GM23338 (cell line): ENCODE measurements at regions not wholly inside any gene's neighbourhood (a gene's known extent, or its start where the extent isn't known, plus 50 kb on each side); places are given as distances from the start of the nearest gene placed in this dataset.

Experiments
- ATAC-seq: fragments of 200-7000 bp; cut with Tn5 transposase; 3 replicates; pipeline ENCODE4 v1.9.1; 2020
- DNase-seq: peaks from one replicate; pipeline ENCODE4 v3.0.0-alpha.2; 2015; ENCODE audit warnings: low spot score
- H2AFZ ChIP-seq: fragments of 200-600 bp; sonication (generic); 2 replicates; pipeline ENCODE4 v1.8.0; 2016; ENCODE audit warnings: antibody characterized with exemption, mild to moderate bottlenecking, moderate library complexity
- H3F3A ChIP-seq: fragments of 200-600 bp; sonication (generic); replicated peaks from 2 replicates; pipeline ENCODE4 v1.8.0; 2017; ENCODE audit warnings: antibody characterized with exemption, mixed run types, low read depth
- H3K27ac ChIP-seq: fragments of 200-600 bp; sonication (generic); 2 replicates; pipeline ENCODE4 v1.6.1; 2016; ENCODE audit warnings: low read depth
- H3K27me3 ChIP-seq: fragments of 200-600 bp; sonication (generic); 2 replicates; pipeline ENCODE4 v1.8.0; 2016; ENCODE audit warnings: mild to moderate bottlenecking, mixed run types, moderate library complexity; ENCODE audit not compliant: insufficient read depth
- H3K36me3 ChIP-seq: fragments of 200-600 bp; sonication (generic); 2 replicates; pipeline ENCODE4 v1.8.0; 2016; ENCODE audit warnings: mild to moderate bottlenecking; ENCODE audit not compliant: insufficient read depth
- H3K4me1 ChIP-seq: fragments of 200-600 bp; sonication (generic); 2 replicates; pipeline ENCODE4 v1.8.0; 2016; ENCODE audit warnings: mild to moderate bottlenecking, moderate library complexity; ENCODE audit not compliant: insufficient read depth
- H3K4me2 ChIP-seq: fragments of 200-600 bp; sonication (generic); 2 replicates; pipeline ENCODE4 v1.7.1; 2017; ENCODE audit warnings: mixed run types
- H3K4me3 ChIP-seq: fragments of 200-600 bp; sonication (generic); 2 replicates; pipeline ENCODE4 v1.6.1; 2016; ENCODE audit warnings: mixed run types
- H3K79me2 ChIP-seq: fragments of 200-600 bp; sonication (generic); replicated peaks from 2 replicates; pipeline ENCODE4 v1.8.0; 2017; ENCODE audit warnings: mild to moderate bottlenecking; ENCODE audit not compliant: insufficient read depth
- H3K9me2 ChIP-seq: fragments of 200-600 bp; sonication (generic); 2 replicates; pipeline ENCODE4 v1.8.0; 2017; ENCODE audit not compliant: insufficient read depth
- H4K20me1 ChIP-seq: fragments of 200-600 bp; sonication (generic); replicated peaks from 2 replicates; pipeline ENCODE4 v1.8.0; 2017; ENCODE audit warnings: mild to moderate bottlenecking; ENCODE audit not compliant: insufficient read depth
- H3K27ac Mint-ChIP-seq: 2 replicates; pipeline ENCODE4 v1.8.0; 2020; ENCODE audit warnings: inconsistent platforms, mild to moderate bottlenecking, moderate library complexity, mixed read lengths
- H3K27me3 Mint-ChIP-seq: 3 replicates; pipeline ENCODE4 v1.8.0; 2022; ENCODE audit warnings: low read depth, mild to moderate bottlenecking, moderate library complexity, mixed read lengths, inconsistent platforms; ENCODE audit not compliant: insufficient read depth, poor library complexity
- H3K36me3 Mint-ChIP-seq: 3 replicates; pipeline ENCODE4 v1.8.0; 2021; ENCODE audit warnings: low read depth, mild to moderate bottlenecking, inconsistent platforms, moderate library complexity, mixed read lengths
- H3K4me1 Mint-ChIP-seq: 3 replicates; pipeline ENCODE4 v1.8.0; 2020; ENCODE audit warnings: mild to moderate bottlenecking, inconsistent platforms, mixed read lengths
- H3K4me3 Mint-ChIP-seq: 3 replicates; pipeline ENCODE4 v1.8.0; 2021; ENCODE audit warnings: moderate library complexity, mild to moderate bottlenecking, inconsistent platforms, mixed read lengths
- H3K9me3 Mint-ChIP-seq: 3 replicates; pipeline ENCODE4 v1.8.0; 2020; ENCODE audit warnings: moderate library complexity, mild to moderate bottlenecking, inconsistent platforms, mixed read lengths
- CREB1 ChIP-seq: fragments of 250-450 bp; sonication (Bioruptor Pico); IDR thresholded peaks from 2 replicates; pipeline ENCODE4 v1.5.0; 2020; ENCODE audit warnings: low read depth, mild to moderate bottlenecking, moderate library complexity
- CTCF ChIP-seq, 2 experiments: fragments of 200-600 bp in 1 of 2; sonication (generic) in 1 of 2; conservative IDR thresholded peaks; 2 replicates each; pipeline versions ENCODE4 v1.5.1 to v1.6.1; 2016 to 2017; ENCODE audit warnings: antibody characterized with exemption in 2 of 2, low read depth in 2 of 2, mild to moderate bottlenecking in 2 of 2, moderate library complexity in 1 of 2
- ETS1 ChIP-seq: IDR thresholded peaks from 2 replicates; pipeline ENCODE4 v1.6.1; 2016; ENCODE audit warnings: antibody characterized with exemption
- EZH2 ChIP-seq: fragments of 200-600 bp; sonication (generic); IDR thresholded peaks from one replicate; pipeline ENCODE4 v1.8.0; 2017; ENCODE audit warnings: antibody characterized with exemption, mild to moderate bottlenecking, low read depth; ENCODE audit not compliant: unreplicated experiment
- EZH2phosphoT487 ChIP-seq: fragments of 200-600 bp; sonication (generic); IDR thresholded peaks from one replicate; pipeline ENCODE4 v1.8.1; 2018; ENCODE audit warnings: antibody characterized with exemption; ENCODE audit not compliant: unreplicated experiment
- JUNB ChIP-seq: IDR thresholded peaks from one replicate; pipeline ENCODE4 v1.6.1; 2016; ENCODE audit warnings: antibody characterized with exemption; ENCODE audit not compliant: unreplicated experiment
- NANOG ChIP-seq: IDR thresholded peaks from 2 replicates; pipeline ENCODE4 v1.6.1; 2016; ENCODE audit warnings: antibody characterized with exemption, borderline replicate concordance
- POLR2AphosphoS5 ChIP-seq: IDR thresholded peaks from 2 replicates; pipeline ENCODE4 v1.6.1; 2016; ENCODE audit warnings: antibody characterized with exemption, low read depth
- REST ChIP-seq: IDR thresholded peaks from one replicate; pipeline ENCODE4 v1.6.1; 2018; ENCODE audit warnings: antibody characterized with exemption; ENCODE audit not compliant: unreplicated experiment
- STAT1 ChIP-seq: IDR thresholded peaks from one replicate; pipeline ENCODE4 v1.6.1; 2016; ENCODE audit warnings: antibody characterized with exemption; ENCODE audit not compliant: unreplicated experiment
- ZNF114 ChIP-seq: fragments of 250-450 bp; sonication (Bioruptor Pico); IDR thresholded peaks from 2 replicates; pipeline ENCODE4 v1.5.0; 2020; ENCODE audit warnings: mild to moderate bottlenecking, moderate library complexity
- ZNF331 ChIP-seq: fragments of 250-450 bp; sonication (Bioruptor Pico); IDR thresholded peaks from 2 replicates; pipeline ENCODE4 v1.5.0; 2020; ENCODE audit warnings: low read depth, mild to moderate bottlenecking, moderate library complexity
- ZNF462 ChIP-seq: fragments of 250-450 bp; sonication (Bioruptor Pico); IDR thresholded peaks from 2 replicates; pipeline ENCODE4 v1.5.0; 2020; ENCODE audit warnings: mild to moderate bottlenecking, moderate library complexity

- H3F3A ChIP-seq = no peaks in the 10 kb centered on the region
- no peaks in the 10 kb centered on the region for H4K20me1 ChIP-seq
- ATAC-seq = no peak
- H3K4me3 ChIP-seq = no peak overlapping the region
- H3K27me3 Mint-ChIP-seq = no peaks in the 10 kb centered on the region
- peaks cover 11% of the 10 kb centered on the region; the same call in 2 of the 3 replicates for H3K9me3 Mint-ChIP-seq
- no peaks in the 10 kb centered on the region for H3K79me2 ChIP-seq
- no peaks in the 10 kb centered on the region for H3K27me3 ChIP-seq
- H3K27ac Mint-ChIP-seq = no peak overlapping the region
- no peaks in the 10 kb centered on the region for H3K4me1 ChIP-seq
- no peak overlapping the region for H3K27ac ChIP-seq
- H3K36me3 Mint-ChIP-seq = no peaks in the 10 kb centered on the region; the same call in 2 of the 3 replicates
- no peaks in the 10 kb centered on the region for H3K36me3 ChIP-seq
- no peak overlapping the region for H2AFZ ChIP-seq
- H3K9me2 ChIP-seq = no peaks in the 10 kb centered on the region
- H3K4me1 Mint-ChIP-seq = no peaks in the 10 kb centered on the region
- H3K4me2 ChIP-seq = no peak overlapping the region
- H3K4me3 Mint-ChIP-seq = no peak overlapping the region
- TF ChIP-seq ZNF462 (CRISPR knock-in tag) (no peak), EZH2 (no peak), CREB1 (CRISPR knock-in tag) (no peak), STAT1 (no peak), ZNF114 (CRISPR knock-in tag) (no peak), EZH2phosphoT487 (no peak), NANOG (no peak), CTCF (conservative IDR thresholded peaks at IDR 0.05; ENCODE audit: low read depth in 2 of 2) (no peak), ZNF331 (no peak), REST (no peak), ETS1 (no peak), POLR2AphosphoS5 (no peak), JUNB (no peak)
- no peak for DNase-seq
These were observed 1166.7 kb downstream of the NCAM2 start for GRCh38 chr21:22164912-22165311.
